SK-N-SH (cell line): ENCODE measurements at regions not wholly inside any gene's neighbourhood (a gene's known extent, or its start where the extent isn't known, plus 50 kb on each side); places are given as distances from the start of the nearest gene placed in this dataset.

Experiments
- CTCF ChIA-PET: fragments of 300-600, 350-600 bp; formaldehyde crosslinking; extraction: SDS; loops from one replicate; lab custom pipeline; 2021; lab: Yijun Ruan, JAX
- POLR2A ChIA-PET: fragments of 350-600 bp; sonication (Branson Sonifier 250); formaldehyde crosslinking; extraction: SDS; loops from one replicate; lab custom pipeline; 2020; ENCODE audit warnings: antibody characterized with exemption, inconsistent platforms; lab: Yijun Ruan, JAX
- DNase-seq: peaks from one replicate; pipeline ENCODE4 v3.0.0; 2012
- H2AFZ ChIP-seq: fragments of 200-600 bp; sonication (generic); 2 replicates; pipeline ENCODE4 v1.8.1; 2016; ENCODE audit warnings: antibody characterized with exemption, mild to moderate bottlenecking, low read depth
- H3F3A ChIP-seq: fragments of 200-600 bp; sonication (generic); replicated peaks from 2 replicates; pipeline ENCODE3; 2016; ENCODE audit warnings: antibody characterized with exemption, mild to moderate bottlenecking; ENCODE audit not compliant: insufficient read depth
- H3K27ac ChIP-seq, 2 experiments: fragments of 200-500 bp in 1 of 2; fragments of 200-600 bp in 1 of 2; sonication (Bioruptor generic) in 1 of 2; sonication (generic), shearing (Covaris generic) in 1 of 2; 2 replicates each; pipeline versions ENCODE4 v1.5.1 to v1.6.1; 2014 to 2016; ENCODE audit warnings: low read depth in 2 of 2, inconsistent platforms in 1 of 2, low read length in 1 of 2, mild to moderate bottlenecking in 1 of 2, mixed read lengths in 1 of 2
- H3K27me3 ChIP-seq: fragments of 200-600 bp; sonication (generic), shearing (Covaris generic); 2 replicates; pipeline ENCODE4 v1.6.1; 2016; ENCODE audit warnings: mixed run types; ENCODE audit not compliant: insufficient read depth
- H3K36me3 ChIP-seq, 2 experiments: fragments of 200-500 bp in 1 of 2; fragments of 200-600 bp in 1 of 2; sonication (Bioruptor generic) in 1 of 2; sonication (generic) in 1 of 2; replicated peaks in 1 of 2; 2 replicates each; pipeline versions ENCODE3 to v1.5.1; 2014 to 2016; ENCODE audit warnings: low read length in 1 of 2, mild to moderate bottlenecking in 1 of 2; ENCODE audit not compliant: insufficient read depth in 2 of 2, control insufficient read depth in 1 of 2
- H3K4me1 ChIP-seq, 2 experiments: fragments of 200-500 bp in 1 of 2; fragments of 200-600 bp in 1 of 2; sonication (Bioruptor generic) in 1 of 2; sonication (generic), shearing (Covaris generic) in 1 of 2; 2 replicates each; pipeline versions ENCODE4 v1.5.1 to v1.6.1; 2014 to 2016; ENCODE audit warnings: low read depth in 1 of 2, low read length in 1 of 2, mixed run types in 1 of 2; ENCODE audit not compliant: insufficient read depth in 2 of 2, control insufficient read depth in 1 of 2
- H3K4me2 ChIP-seq: fragments of 200-600 bp; sonication (generic), shearing (Covaris generic); 2 replicates; pipeline ENCODE4 v1.6.1; 2017; ENCODE audit warnings: mixed run types
- H3K4me3 ChIP-seq, 2 experiments: fragments of 200-500 bp in 1 of 2; fragments of 200-600 bp in 1 of 2; sonication (Bioruptor generic) in 1 of 2; sonication (generic), shearing (Covaris generic) in 1 of 2; 2 replicates each; pipeline versions ENCODE4 v1.5.1 to v1.8.1; 2014 to 2016; ENCODE audit warnings: low read depth in 2 of 2, inconsistent platforms in 1 of 2, low read length in 1 of 2, mild to moderate bottlenecking in 1 of 2, mixed read lengths in 1 of 2, moderate library complexity in 1 of 2
- H3K79me2 ChIP-seq: fragments of 200-600 bp; sonication (generic); 2 replicates; pipeline ENCODE4 v1.8.1; 2017; ENCODE audit warnings: mild to moderate bottlenecking; ENCODE audit not compliant: insufficient read depth
- H3K9ac ChIP-seq: fragments of 200-600 bp; sonication (generic); 2 replicates; pipeline ENCODE4 v1.6.1; 2017; ENCODE audit warnings: mixed run types
- H3K9me2 ChIP-seq: fragments of 200-600 bp; sonication (generic); 2 replicates; pipeline ENCODE4 v1.6.1; 2017; ENCODE audit warnings: mixed run types
- H3K9me3 ChIP-seq: fragments of 200-600 bp; sonication (generic); 2 replicates; pipeline ENCODE4 v1.6.1; 2017; ENCODE audit warnings: mixed run types, mild to moderate bottlenecking, moderate library complexity
- H4K20me1 ChIP-seq: fragments of 200-600 bp; sonication (generic); 2 replicates; pipeline ENCODE4 v1.6.1; 2017; ENCODE audit warnings: mild to moderate bottlenecking, mixed run types; ENCODE audit not compliant: insufficient read depth
- CTCF ChIP-seq: fragments of 200-600 bp; sonication (generic); IDR thresholded peaks from 2 replicates; pipeline ENCODE4 v1.6.1; 2017; ENCODE audit warnings: antibody characterized with exemption, mild to moderate bottlenecking, moderate library complexity
- EP300 ChIP-seq, 2 experiments: IDR thresholded peaks; 2 replicates each; pipeline versions ENCODE4 v1.4.0 to v1.6.1; 2012; ENCODE audit warnings: borderline replicate concordance in 1 of 2, low read depth in 1 of 2, low read length in 1 of 2
- EZH2phosphoT487 ChIP-seq: fragments of 200-600 bp; sonication (generic); IDR thresholded peaks from 2 replicates; pipeline ENCODE4 v1.6.1; 2017; ENCODE audit warnings: low read depth, mixed run types, mild to moderate bottlenecking, antibody characterized with exemption, moderate library complexity, borderline replicate concordance
- FOSL2 ChIP-seq: IDR thresholded peaks from 2 replicates; pipeline ENCODE4 v1.4.0; 2012; ENCODE audit warnings: low read depth, mild to moderate bottlenecking, moderate library complexity, borderline replicate concordance
- FOXJ3 ChIP-seq: sonication (generic); formaldehyde crosslinking; IDR thresholded peaks from 2 replicates; pipeline ENCODE4 v1.5.1; 2020; ENCODE audit warnings: mild to moderate bottlenecking, missing genetic modification reagents
- FOXM1 ChIP-seq: IDR thresholded peaks from 2 replicates; pipeline ENCODE4 v1.4.0; 2012; ENCODE audit warnings: low read depth, mild to moderate bottlenecking
- GABPA ChIP-seq: IDR thresholded peaks from 2 replicates; pipeline ENCODE4 v1.4.0; 2012; ENCODE audit warnings: low read depth, mild to moderate bottlenecking
- GATA2 ChIP-seq: sonication (generic); formaldehyde crosslinking; IDR thresholded peaks from 2 replicates; pipeline ENCODE4 v1.5.0; 2020; ENCODE audit warnings: mild to moderate bottlenecking, missing genetic modification reagents
- MEF2A ChIP-seq: IDR thresholded peaks from 2 replicates; pipeline ENCODE4 v1.4.0; 2012; ENCODE audit warnings: low read depth, borderline replicate concordance
- MXI1 ChIP-seq: IDR thresholded peaks from 2 replicates; pipeline ENCODE4 v1.6.1; 2012; ENCODE audit warnings: mild to moderate bottlenecking, low read depth, low read length, improper control_type of control experiment
- NFIC ChIP-seq: IDR thresholded peaks from 2 replicates; pipeline ENCODE4 v1.4.0; 2012; ENCODE audit warnings: borderline replicate concordance
- NRF1 ChIP-seq: IDR thresholded peaks from 2 replicates; pipeline ENCODE4 v1.6.1; 2012; ENCODE audit warnings: low read depth, mild to moderate bottlenecking, low read length
- RAD21 ChIP-seq: IDR thresholded peaks from 2 replicates; pipeline ENCODE4 v1.6.1; 2012; ENCODE audit warnings: mild to moderate bottlenecking, low read length
- RXRA ChIP-seq: IDR thresholded peaks from 2 replicates; pipeline ENCODE4 v1.4.0; 2012; ENCODE audit warnings: low read depth, mild to moderate bottlenecking, borderline replicate concordance
- TAF1 ChIP-seq: IDR thresholded peaks from 2 replicates; pipeline ENCODE4 v1.6.1; 2012; ENCODE audit warnings: low read depth, mild to moderate bottlenecking, low read length, moderate library complexity, borderline replicate concordance
- TCF12 ChIP-seq: IDR thresholded peaks from 2 replicates; pipeline ENCODE4 v1.4.0; 2012
- TEAD4 ChIP-seq: IDR thresholded peaks from 2 replicates; pipeline ENCODE4 v1.4.0; 2012; ENCODE audit warnings: mild to moderate bottlenecking, borderline replicate concordance; ENCODE audit not compliant: insufficient read depth
- USF1 ChIP-seq: IDR thresholded peaks from 2 replicates; pipeline ENCODE4 v1.4.0; 2012; ENCODE audit warnings: low read depth, borderline replicate concordance
- USF2 ChIP-seq: fragments of 150-350 bp; IDR thresholded peaks from 2 replicates; pipeline ENCODE4 v1.6.1; 2017; ENCODE audit warnings: antibody characterized with exemption, low read length, low read depth, borderline replicate concordance
- ZBTB33 ChIP-seq: IDR thresholded peaks from 2 replicates; pipeline ENCODE4 v1.4.0; 2012; ENCODE audit warnings: low read depth, borderline replicate concordance
- WGBS: methylation state at CpG from one replicate; pipeline ENCODE4 v1.1.6; 2017; ENCODE audit warnings: low lambda C conversion rate; 5-methylcytosine and 5-hydroxymethylcytosine counted together

GRCh38 chr17:34126965-34127364 is 128.1 kb upstream of the CCL2 start:
- Histone ChIP-seq H3K27me3 (no peaks in the 10 kb centered on the region), H3K27ac (no peak overlapping the region), H3K36me3 (no peaks in the 10 kb centered on the region), H3K9me2 (no peaks in the 10 kb centered on the region), H3K4me2 (no peak overlapping the region), H3K79me2 (no peaks in the 10 kb centered on the region), H3K4me3 (no peak overlapping the region), H2AFZ (no peak overlapping the region), H3K9ac (no peak overlapping the region), H3K9me3 (no peaks in the 10 kb centered on the region), H4K20me1 (no peaks in the 10 kb centered on the region), H3F3A (no peaks in the 10 kb centered on the region), H3K4me1 (no peaks in the 10 kb centered on the region; a peak in 1 of 4 replicates)
- 10% methylated on average over 3 of the region's 3 CpGs for WGBS
- ChIA-PET CTCF (interaction anchor here (0.7 to 1.9 kb wide), 3 partner anchors 19 to 234 kb away, joined by 3 to 5 read pairs (median 3); no protein-coding TSS in a partner anchor), POLR2A (no interaction called here)
- no peak for TF ChIP-seq CTCF
- no peak for TF ChIP-seq GABPA
- no peak for TF ChIP-seq NFIC
- TF ChIP-seq RAD21 = no peak
- no peak for TF ChIP-seq NRF1
- no peak for TF ChIP-seq FOSL2
- DNase-seq = no peak

- H3K27ac ChIP-seq = no peak overlapping the region
- no peak for DNase-seq
- no peaks in the 10 kb centered on the region for H4K20me1 ChIP-seq
- H3K9ac ChIP-seq = no peak overlapping the region
- H3K4me2 ChIP-seq = no peak overlapping the region
- no peaks in the 10 kb centered on the region for H3K36me3 ChIP-seq
- H3K79me2 ChIP-seq = no peaks in the 10 kb centered on the region
- no peak overlapping the region for H2AFZ ChIP-seq
- 5% methylated on average over 2 of the region's 2 CpGs for WGBS
- H3K27me3 ChIP-seq = no peaks in the 10 kb centered on the region
- no peaks in the 10 kb centered on the region; a peak in 1 of 4 replicates for H3K4me1 ChIP-seq
- ChIA-PET POLR2A (no interaction called here), CTCF (interaction anchor here (1.1 to 3.3 kb wide), 5 partner anchors 11 to 352 kb away, joined by 3 to 18 read pairs (median 5); no protein-coding TSS in a partner anchor)
- no peaks in the 10 kb centered on the region for H3K9me2 ChIP-seq
- no peaks in the 10 kb centered on the region for H3K9me3 ChIP-seq
- H3F3A ChIP-seq = no peaks in the 10 kb centered on the region
- no peak overlapping the region for H3K4me3 ChIP-seq
- TF ChIP-seq TCF12 (no peak), USF1 (no peak), NFIC (no peak), RAD21 (no peak), CTCF (no peak), MXI1 (no peak), EZH2phosphoT487 (no peak), TAF1 (no peak), ZBTB33 (no peak), RXRA (no peak), NRF1 (no peak), EP300 (IDR thresholded peaks at IDR 0.05; ENCODE audit: borderline replicate concordance in 1 of 2, low read depth in 1 of 2, low read length in 1 of 2) (no peak), FOXJ3 (CRISPR knock-in tag) (no peak), FOXM1 (no peak), GATA2 (CRISPR knock-in tag) (no peak), FOSL2 (no peak), TEAD4 (no peak), MEF2A (no peak), USF2 (no peak)
These were observed 124.5 kb upstream of the CCL2 start for GRCh38 chr17:34130544-34130943.
